ENCODE measurements at regions not wholly inside any gene's neighbourhood (a gene's known extent, or its start where the extent isn't known, plus 50 kb on each side); places are given as distances from the start of the nearest gene placed in this dataset.

DNA sequence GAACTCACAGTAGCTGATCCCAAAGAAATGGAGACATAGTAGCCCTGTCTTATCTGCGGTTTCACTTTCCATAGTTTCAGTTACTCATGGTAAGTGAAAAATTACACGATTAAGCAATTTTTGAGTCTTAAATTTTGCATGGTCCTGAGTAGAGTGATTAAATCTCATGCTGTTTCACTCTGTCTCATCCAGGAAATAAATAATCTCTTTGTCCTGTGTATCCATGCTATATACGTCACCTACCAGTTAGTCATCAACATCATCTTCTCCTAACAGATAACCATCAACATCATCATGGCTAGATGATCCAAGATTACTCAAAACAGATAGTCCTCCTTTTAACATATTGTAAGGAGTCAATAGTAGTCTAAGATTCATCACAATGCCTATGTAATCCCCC, 1589.3 kb downstream of the BRINP3 start:
- intact Hi-C loops (cut with DNase I): no loop called here
- no peak overlapping the region for H3K4me3 ChIP-seq (ENCODE audit: low read length in 3 of 3)
- no peak overlapping the region for H3K9ac ChIP-seq (ENCODE audit: low read length in 3 of 3)
- no peaks in the 10 kb centered on the region for H3K36me3 ChIP-seq (ENCODE audit: control insufficient read depth in 2 of 3, insufficient read depth in 3 of 3, low read length in 3 of 3)
- no peak overlapping the region for H3K27ac ChIP-seq (ENCODE audit: low read depth in 2 of 2, low read length in 2 of 2)
- DNase-seq (no peak), FAIRE-seq (no peak)
- H3K9me3 ChIP-seq (ENCODE audit: control insufficient read depth in 2 of 3, insufficient read depth in 1 of 3, low read length in 3 of 3): no peaks in the 10 kb centered on the region
- TF ChIP-seq CTCF (IDR thresholded peaks at IDR 0.05; ENCODE audit: borderline replicate concordance, extremely low read depth, insufficient read depth): no peak
- H3K4me1 ChIP-seq (ENCODE audit: control insufficient read depth in 2 of 3, insufficient read depth in 2 of 3, low read depth in 1 of 3, low read length in 3 of 3): no peaks in the 10 kb centered on the region
- H3K27me3 ChIP-seq (ENCODE audit: control insufficient read depth, insufficient read depth, low read length): no peaks in the 10 kb centered on the region

- Histone ChIP-seq H3K36me3 (ENCODE audit: control insufficient read depth in 2 of 3, insufficient read depth in 3 of 3, low read length in 3 of 3) (no peaks in the 10 kb centered on the region), H3K27me3 (ENCODE audit: control insufficient read depth, insufficient read depth, low read length) (no peaks in the 10 kb centered on the region), H3K4me1 (ENCODE audit: control insufficient read depth in 2 of 3, insufficient read depth in 2 of 3, low read depth in 1 of 3, low read length in 3 of 3) (no peaks in the 10 kb centered on the region), H3K27ac (ENCODE audit: low read depth in 2 of 2, low read length in 2 of 2) (no peak overlapping the region), H3K9ac (ENCODE audit: low read length in 3 of 3) (no peak overlapping the region), H3K4me3 (ENCODE audit: low read length in 3 of 3) (no peak overlapping the region), H3K9me3 (ENCODE audit: control insufficient read depth in 2 of 3, insufficient read depth in 1 of 3, low read length in 3 of 3) (no peaks in the 10 kb centered on the region)
- FAIRE-seq: no peak
- no peak for DNase-seq
- no peak for TF ChIP-seq CTCF (IDR thresholded peaks at IDR 0.05; ENCODE audit: borderline replicate concordance, extremely low read depth, insufficient read depth)
- intact Hi-C loops (cut with DNase I): no loop called here
Measured at GRCh38 chr1:188889166-188889565, 1588.5 kb downstream of the BRINP3 start.

GRCh38 chr1:188891958-188892357, 1585.7 kb downstream of the BRINP3 start:
- no peaks in the 10 kb centered on the region for H3K36me3 ChIP-seq (ENCODE audit: control insufficient read depth in 2 of 3, insufficient read depth in 3 of 3, low read length in 3 of 3)
- no peak overlapping the region for H3K9ac ChIP-seq (ENCODE audit: low read length in 3 of 3)
- no peak for FAIRE-seq
- H3K4me3 ChIP-seq (ENCODE audit: low read length in 3 of 3): no peak overlapping the region
- intact Hi-C loops (cut with DNase I): no loop called here
- no peak overlapping the region for H3K27ac ChIP-seq (ENCODE audit: low read depth in 2 of 2, low read length in 2 of 2)
- no peak for DNase-seq
- H3K27me3 ChIP-seq (ENCODE audit: control insufficient read depth, insufficient read depth, low read length): no peaks in the 10 kb centered on the region
- TF ChIP-seq CTCF (IDR thresholded peaks at IDR 0.05; ENCODE audit: borderline replicate concordance, extremely low read depth, insufficient read depth): no peak
- no peaks in the 10 kb centered on the region for H3K9me3 ChIP-seq (ENCODE audit: control insufficient read depth in 2 of 3, insufficient read depth in 1 of 3, low read length in 3 of 3)
- no peaks in the 10 kb centered on the region for H3K4me1 ChIP-seq (ENCODE audit: control insufficient read depth in 2 of 3, insufficient read depth in 2 of 3, low read depth in 1 of 3, low read length in 3 of 3)

- no peak overlapping the region for H3K9ac ChIP-seq (ENCODE audit: low read length in 3 of 3)
- H3K27ac ChIP-seq (ENCODE audit: low read depth in 2 of 2, low read length in 2 of 2): no peak overlapping the region
- intact Hi-C loops (cut with DNase I): no loop called here
- DNase-seq (no peak), FAIRE-seq (no peak)
- no peak for TF ChIP-seq CTCF (IDR thresholded peaks at IDR 0.05; ENCODE audit: borderline replicate concordance, extremely low read depth, insufficient read depth)
- no peaks in the 10 kb centered on the region for H3K36me3 ChIP-seq (ENCODE audit: control insufficient read depth in 2 of 3, insufficient read depth in 3 of 3, low read length in 3 of 3)
- H3K4me1 ChIP-seq (ENCODE audit: control insufficient read depth in 2 of 3, insufficient read depth in 2 of 3, low read depth in 1 of 3, low read length in 3 of 3): no peaks in the 10 kb centered on the region
- no peaks in the 10 kb centered on the region for H3K27me3 ChIP-seq (ENCODE audit: control insufficient read depth, insufficient read depth, low read length)
- H3K4me3 ChIP-seq (ENCODE audit: low read length in 3 of 3): no peak overlapping the region
- H3K9me3 ChIP-seq (ENCODE audit: control insufficient read depth in 2 of 3, insufficient read depth in 1 of 3, low read length in 3 of 3): no peaks in the 10 kb centered on the region
Measured at GRCh38 chr1:188895611-188896010, 1582.1 kb downstream of the BRINP3 start.
